ENCODE measurements at regions not wholly inside any gene's neighbourhood (a gene's known extent, or its start where the extent isn't known, plus 50 kb on each side); places are given as distances from the start of the nearest gene placed in this dataset.

DNA sequence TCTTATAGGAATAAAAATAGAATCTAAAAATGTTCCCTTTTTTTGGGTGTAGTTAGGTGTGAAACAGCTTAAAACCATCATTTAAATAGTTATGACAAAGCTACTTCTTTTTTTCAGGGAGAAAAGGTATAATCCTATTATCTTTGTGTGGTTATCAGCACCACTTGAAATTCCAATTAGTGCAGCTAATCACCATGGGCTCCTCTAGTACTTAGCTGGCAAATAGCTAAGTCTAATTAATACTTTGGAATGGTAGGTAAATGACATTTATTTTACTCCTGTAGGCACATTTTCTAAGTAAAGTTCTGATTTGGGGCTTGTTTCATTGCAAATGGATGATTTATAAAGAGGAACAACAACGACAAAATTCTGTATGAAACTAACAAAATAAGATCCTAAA lies 132.6 kb downstream of the OLFM4 start:
- no peak overlapping the region for H3K4me3 Mint-ChIP-seq
- Histone ChIP-seq H2BK15ac (ENCODE audit: low read depth, low read length) (no peak overlapping the region), H3K9ac (ENCODE audit: extremely low read depth, insufficient read length, low read length) (no peak overlapping the region), H3K79me2 (ENCODE audit: insufficient read depth, low read length) (no peaks in the 10 kb centered on the region), H2BK12ac (ENCODE audit: insufficient read length, low read depth, low read length) (no peak overlapping the region), H3K4me1 (ENCODE audit: insufficient read depth, low read length) (no peaks in the 10 kb centered on the region; the same call in 1 of the 2 replicates), H3K14ac (ENCODE audit: insufficient read depth, low read length) (no peak overlapping the region), H4K91ac (ENCODE audit: insufficient read length, low read depth, low read length) (no peak overlapping the region), H4K8ac (replicated peaks; ENCODE audit: insufficient read length, low read depth, low read length) (no peak overlapping the region), H4K20me1 (ENCODE audit: control insufficient read depth, insufficient read depth, insufficient read length) (no peaks in the 10 kb centered on the region), H2AK5ac (ENCODE audit: insufficient read length, low read length) (no peak overlapping the region), H2BK120ac (ENCODE audit: low read depth, low read length, poor library complexity, severe bottlenecking) (no peak overlapping the region), H3K18ac (ENCODE audit: insufficient read length, low read depth, low read length) (no peak overlapping the region), H3K4me2 (ENCODE audit: insufficient read depth, insufficient read length, low read length) (no peak overlapping the region), H3K27ac (ENCODE audit: insufficient read length, low read depth, low read length) (no peak overlapping the region), H2BK5ac (ENCODE audit: insufficient read length, low read length) (no peak overlapping the region), H3K79me1 (ENCODE audit: insufficient read depth, low read depth, low read length, poor library complexity, severe bottlenecking) (no peaks in the 10 kb centered on the region), H4K5ac (ENCODE audit: insufficient read length, low read depth, low read length) (no peak overlapping the region), H3K27me3 (ENCODE audit: insufficient read depth, low read length) (no peaks in the 10 kb centered on the region), H2AFZ (ENCODE audit: low read length) (no peak overlapping the region), H3K23ac (ENCODE audit: insufficient read length, low read depth, low read length) (no peak overlapping the region), H3K56ac (ENCODE audit: insufficient read length, low read depth, low read length) (no peak overlapping the region), H3K4ac (ENCODE audit: low read depth, low read length) (no peak overlapping the region), H2BK20ac (ENCODE audit: low read depth, low read length, poor library complexity, severe bottlenecking) (no peak overlapping the region), H3T11ph (ENCODE audit: low read length) (no peak overlapping the region), H3K23me2 (ENCODE audit: insufficient read length, low read depth, low read length, poor library complexity, severe bottlenecking) (no peaks in the 10 kb centered on the region), H3K9me3 (ENCODE audit: control insufficient read depth, low read depth, low read length) (no peaks in the 10 kb centered on the region)
- no peak overlapping the region for H3K27ac Mint-ChIP-seq
- DNase-seq = no peak
- peaks cover 23% of the 10 kb centered on the region for H3K27me3 Mint-ChIP-seq (ENCODE audit: low read depth)
- no CpG with 5 or more reads among the region's 1 CpG for WGBS (ENCODE audit: extremely low coverage, insufficient read length, low lambda C conversion rate)
- H3K9me3 Mint-ChIP-seq = peaks cover 3 to 13% of the 10 kb centered on the region in 2 experiments; a peak in 4 of 5 replicates
- peaks cover 0 to 8% (median 3%) of the 10 kb centered on the region in 3 experiments; a peak in 4 of 7 replicates for H3K36me3 Mint-ChIP-seq (ENCODE audit: insufficient read depth in 1 of 3, low read depth in 3 of 3)
- H3K4me1 Mint-ChIP-seq = peaks cover 24 to 28% of the 10 kb centered on the region in 2 experiments
- TF ChIP-seq, protein P1, sequence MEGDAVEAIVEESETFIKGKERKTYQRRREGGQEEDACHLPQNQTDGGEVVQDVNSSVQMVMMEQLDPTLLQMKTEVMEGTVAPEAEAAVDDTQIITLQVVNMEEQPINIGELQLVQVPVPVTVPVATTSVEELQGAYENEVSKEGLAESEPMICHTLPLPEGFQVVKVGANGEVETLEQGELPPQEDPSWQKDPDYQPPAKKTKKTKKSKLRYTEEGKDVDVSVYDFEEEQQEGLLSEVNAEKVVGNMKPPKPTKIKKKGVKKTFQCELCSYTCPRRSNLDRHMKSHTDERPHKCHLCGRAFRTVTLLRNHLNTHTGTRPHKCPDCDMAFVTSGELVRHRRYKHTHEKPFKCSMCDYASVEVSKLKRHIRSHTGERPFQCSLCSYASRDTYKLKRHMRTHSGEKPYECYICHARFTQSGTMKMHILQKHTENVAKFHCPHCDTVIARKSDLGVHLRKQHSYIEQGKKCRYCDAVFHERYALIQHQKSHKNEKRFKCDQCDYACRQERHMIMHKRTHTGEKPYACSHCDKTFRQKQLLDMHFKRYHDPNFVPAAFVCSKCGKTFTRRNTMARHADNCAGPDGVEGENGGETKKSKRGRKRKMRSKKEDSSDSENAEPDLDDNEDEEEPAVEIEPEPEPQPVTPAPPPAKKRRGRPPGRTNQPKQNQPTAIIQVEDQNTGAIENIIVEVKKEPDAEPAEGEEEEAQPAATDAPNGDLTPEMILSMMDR (conservative IDR thresholded peaks at IDR 0.05) = no peak

All from H9 (cell line).